ENCODE measurements at regions not wholly inside any gene's neighbourhood (a gene's known extent, or its start where the extent isn't known, plus 50 kb on each side); places are given as distances from the start of the nearest gene placed in this dataset.

GRCh38 chr16:86455640-86456039, 54.7 kb upstream of the FOXF1 start:
- TF ChIP-seq CTCF (IDR thresholded peaks at IDR 0.05) = no peak
- no peak for TF ChIP-seq POLR2AphosphoS5 (IDR thresholded peaks at IDR 0.05; ENCODE audit: low read depth, low read length)

All from Panc1 (cell line).